HepG2 (cell line): ENCODE measurements at regions not wholly inside any gene's neighbourhood (a gene's known extent, or its start where the extent isn't known, plus 50 kb on each side); places are given as distances from the start of the nearest gene placed in this dataset.

Experiments used
- ATAC-seq: fragments of 200-7000 bp; cut with Tn5 transposase; 3 replicates; pipeline ENCODE4 v1.9.1; 2020; ENCODE audit warnings: mild to moderate bottlenecking, moderate library complexity
- BruUV-seq: library from RNA; stranded (reverse); fragments of 400-500 nt; replicated peaks from 2 replicates; lab custom pipeline; 2021; lab: Mats Ljungman, UMichigan
- CTCF ChIA-PET: fragments of 300-600 bp; formaldehyde crosslinking; extraction: SDS; loops from one replicate; lab custom pipeline; 2021; ENCODE audit warnings: low total read pairs, inconsistent platforms, low intra/inter-chr PET ratio; lab: Yijun Ruan, JAX
- POLR2A ChIA-PET: fragments of 350-600 bp; sonication (Branson Sonifier 250); formaldehyde crosslinking; loops from one replicate; lab custom pipeline; 2020; ENCODE audit warnings: antibody characterized with exemption, inconsistent platforms; lab: Yijun Ruan, JAX
- DNase-seq: peaks from one replicate; pipeline ENCODE4 v3.0.0-alpha.2; 2015; ENCODE audit warnings: low spot score
- FAIRE-seq: peaks from 3 replicates; lab custom pipeline; 2011; peaks lifted over from hg19 to GRCh38; lab: Jason Lieb, UNC
- H2AFZ ChIP-seq: one replicate; pipeline ENCODE4 v1.6.1; 2011; ENCODE audit warnings: low read length, inconsistent platforms
- H3K27ac ChIP-seq: fragments of 300-600 bp; 3 replicates; pipeline ENCODE4 v1.8.0; 2011; ENCODE audit warnings: mixed run types, mild to moderate bottlenecking, mixed read lengths, low read length, inconsistent platforms; ENCODE audit not compliant: insufficient read depth; ENCODE audit errors: extremely low read length
- H3K27me3 ChIP-seq, 2 experiments: fragments of 200-600 bp in 1 of 2; 2 replicates in 1 of 2; 3 replicates in 1 of 2; pipeline versions ENCODE4 v1.6.0 to v1.8.0; 2011; ENCODE audit warnings: low read length in 2 of 2, mild to moderate bottlenecking in 2 of 2, moderate library complexity in 2 of 2, inconsistent platforms in 1 of 2; ENCODE audit not compliant: insufficient read depth in 2 of 2, control insufficient read depth in 1 of 2
- H3K36me3 ChIP-seq, 2 experiments: fragments of 200-600 bp in 1 of 2; replicated peaks in 1 of 2; 2 replicates in 1 of 2; 3 replicates in 1 of 2; pipeline versions ENCODE4 v1.5.1 to v1.8.0; 2011; ENCODE audit warnings: low read length in 2 of 2, inconsistent platforms in 1 of 2; ENCODE audit not compliant: insufficient read depth in 2 of 2, control insufficient read depth in 1 of 2
- H3K4me1 ChIP-seq: 2 replicates; pipeline ENCODE4 v1.5.1; 2012; ENCODE audit warnings: low read length, inconsistent platforms; ENCODE audit not compliant: insufficient read depth
- H3K4me2 ChIP-seq: 2 replicates; pipeline ENCODE4 v1.6.0; 2011; ENCODE audit warnings: low read depth, low read length, inconsistent platforms
- H3K4me3 ChIP-seq, 3 experiments: fragments of 200-600 bp in 1 of 3; sonication (generic), shearing (Covaris generic) in 1 of 3; replicated peaks in 1 of 3; 2 replicates each; pipeline ENCODE4 v1.5.1; 2011 to 2016; ENCODE audit warnings: low read length in 3 of 3, inconsistent platforms in 2 of 3, low read depth in 2 of 3, mild to moderate bottlenecking in 2 of 3, control low read depth in 1 of 3, mixed read lengths in 1 of 3; ENCODE audit not compliant: insufficient read depth in 1 of 3
- H3K79me2 ChIP-seq: one replicate; pipeline ENCODE4 v1.6.1; 2011; ENCODE audit warnings: low read length, inconsistent platforms; ENCODE audit not compliant: insufficient read depth
- H3K9ac ChIP-seq: 2 replicates; pipeline ENCODE4 v1.6.0; 2011; ENCODE audit warnings: mild to moderate bottlenecking, low read depth, low read length, inconsistent platforms; ENCODE audit not compliant: insufficient read depth
- H3K9me3 ChIP-seq: 2 replicates; pipeline ENCODE4 v1.5.1; 2012; ENCODE audit warnings: mild to moderate bottlenecking, low read length
- H4K20me1 ChIP-seq: 2 replicates; pipeline ENCODE4 v1.6.0; 2011; ENCODE audit warnings: inconsistent platforms, mild to moderate bottlenecking, low read length, moderate library complexity; ENCODE audit not compliant: insufficient read depth
- ASH2L ChIP-seq: fragments of 300-600, 200-600 bp; sonication (generic); IDR thresholded peaks from 2 replicates; pipeline ENCODE4 v1.7.0; 2017; ENCODE audit warnings: low read depth, mild to moderate bottlenecking, moderate library complexity, mixed read lengths, low read length; ENCODE audit not compliant: insufficient read length
- CBFB ChIP-seq: sonication (generic); formaldehyde crosslinking; IDR thresholded peaks from 2 replicates; pipeline ENCODE4 v1.4.0; 2020; ENCODE audit warnings: missing genetic modification reagents
- ELF3 ChIP-seq: IDR thresholded peaks from 2 replicates; pipeline ENCODE4 v1.6.1; 2016; ENCODE audit warnings: missing genetic modification reagents, missing compliant biosample characterization
- NR2C2 ChIP-seq: sonication (generic); formaldehyde crosslinking; IDR thresholded peaks from 2 replicates; pipeline ENCODE4 v1.4.0; 2020; ENCODE audit warnings: missing genetic modification reagents, mild to moderate bottlenecking, moderate library complexity, borderline replicate concordance
- ZNF12 ChIP-seq: sonication (generic); formaldehyde crosslinking; IDR thresholded peaks from 2 replicates; pipeline ENCODE4 v1.5.0; 2020; ENCODE audit warnings: missing genetic modification reagents
- ZSCAN12 ChIP-seq: sonication (generic); formaldehyde crosslinking; IDR thresholded peaks from 2 replicates; pipeline ENCODE4 v1.9.0; 2021; ENCODE audit warnings: mild to moderate bottlenecking, missing genetic modification reagents
- WGBS: methylation state at CpG from one replicate; pipeline ENCODE4 v1.1.6; 2017; ENCODE audit warnings: low lambda C conversion rate; 5-methylcytosine and 5-hydroxymethylcytosine counted together
- in situ Hi-C: cut with HindIII; loops from 2 replicates; pipeline ENCODE4 v1.10.0; 2017; ENCODE audit warnings: low pct_unique_long_range_greater_than_20kb; ENCODE audit not compliant: extremely low pct_ligation_motif_present
- intact Hi-C: fragments of 100-400 bp; cut with micrococcal nuclease; formaldehyde crosslinking; loops from one replicate; pipeline ENCODE4 v1.10.0; 2022; ENCODE audit not compliant: unreplicated experiment
- TF ChIP-seq, protein P1 (sequence below), 2 experiments: sonication (generic) in 1 of 2; formaldehyde crosslinking in 1 of 2; IDR thresholded peaks; 2 replicates each; pipeline versions ENCODE4 v1.5.1 to v1.6.1; 2011 to 2020; ENCODE audit warnings: borderline replicate concordance in 1 of 2, low read depth in 1 of 2, low read length in 1 of 2, mild to moderate bottlenecking in 1 of 2, missing genetic modification reagents in 1 of 2, moderate library complexity in 1 of 2
- TF ChIP-seq, protein P2 (sequence below): sonication (generic); formaldehyde crosslinking; IDR thresholded peaks from 2 replicates; pipeline ENCODE4 v1.4.0; 2020; ENCODE audit warnings: mild to moderate bottlenecking, missing genetic modification reagents
- TF ChIP-seq, protein P3 (sequence below): sonication (generic); formaldehyde crosslinking; IDR thresholded peaks from 2 replicates; pipeline ENCODE4 v1.4.0; 2020; ENCODE audit warnings: mild to moderate bottlenecking, missing genetic modification reagents
- TF ChIP-seq, protein P4 (sequence below): IDR thresholded peaks from 2 replicates; pipeline ENCODE4 v1.6.1; 2012; ENCODE audit warnings: inconsistent platforms
- TF ChIP-seq, protein P5 (sequence below): sonication (generic); formaldehyde crosslinking; conservative IDR thresholded peaks from 2 replicates; pipeline ENCODE4 v1.8.0; 2022; ENCODE audit warnings: low read depth, missing genetic modification reagents
- TF ChIP-seq, protein P6 (sequence below): sonication (generic); formaldehyde crosslinking; IDR thresholded peaks from 2 replicates; pipeline ENCODE4 v1.5.0; 2020; ENCODE audit warnings: mild to moderate bottlenecking, missing genetic modification reagents, moderate library complexity

DNA sequence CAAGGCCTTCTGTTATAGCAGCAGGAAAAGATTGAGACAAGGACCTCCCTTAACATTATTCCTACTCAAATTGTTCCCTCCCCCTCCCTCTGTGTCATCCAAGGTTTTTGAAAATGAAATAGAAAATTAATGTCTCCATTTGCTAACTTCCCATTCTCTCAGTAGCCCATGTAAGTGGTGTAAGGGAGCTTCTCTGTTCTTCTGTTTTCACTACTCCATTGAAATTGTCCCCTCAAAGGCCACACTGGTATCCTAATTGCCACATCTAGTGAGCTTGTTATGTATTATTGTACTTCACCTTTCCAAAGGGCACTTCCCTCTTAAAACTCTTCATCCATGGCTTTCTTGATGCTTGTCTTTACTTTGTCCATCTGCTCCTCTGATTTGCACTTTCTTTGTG, 131.2 kb upstream of the PIK3R1 start (continued):
- TF ChIP-seq, protein P1, sequence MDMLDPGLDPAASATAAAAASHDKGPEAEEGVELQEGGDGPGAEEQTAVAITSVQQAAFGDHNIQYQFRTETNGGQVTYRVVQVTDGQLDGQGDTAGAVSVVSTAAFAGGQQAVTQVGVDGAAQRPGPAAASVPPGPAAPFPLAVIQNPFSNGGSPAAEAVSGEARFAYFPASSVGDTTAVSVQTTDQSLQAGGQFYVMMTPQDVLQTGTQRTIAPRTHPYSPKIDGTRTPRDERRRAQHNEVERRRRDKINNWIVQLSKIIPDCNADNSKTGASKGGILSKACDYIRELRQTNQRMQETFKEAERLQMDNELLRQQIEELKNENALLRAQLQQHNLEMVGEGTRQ (IDR thresholded peaks at IDR 0.05; ENCODE audit: low read depth, low read length): no peak
- TF ChIP-seq, protein P1 (CRISPR knock-in tag; IDR thresholded peaks at IDR 0.05; ENCODE audit: borderline replicate concordance): no peak
- TF ChIP-seq, protein P2, sequence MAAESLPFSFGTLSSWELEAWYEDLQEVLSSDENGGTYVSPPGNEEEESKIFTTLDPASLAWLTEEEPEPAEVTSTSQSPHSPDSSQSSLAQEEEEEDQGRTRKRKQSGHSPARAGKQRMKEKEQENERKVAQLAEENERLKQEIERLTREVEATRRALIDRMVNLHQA: no peak
- TF ChIP-seq, protein P3, sequence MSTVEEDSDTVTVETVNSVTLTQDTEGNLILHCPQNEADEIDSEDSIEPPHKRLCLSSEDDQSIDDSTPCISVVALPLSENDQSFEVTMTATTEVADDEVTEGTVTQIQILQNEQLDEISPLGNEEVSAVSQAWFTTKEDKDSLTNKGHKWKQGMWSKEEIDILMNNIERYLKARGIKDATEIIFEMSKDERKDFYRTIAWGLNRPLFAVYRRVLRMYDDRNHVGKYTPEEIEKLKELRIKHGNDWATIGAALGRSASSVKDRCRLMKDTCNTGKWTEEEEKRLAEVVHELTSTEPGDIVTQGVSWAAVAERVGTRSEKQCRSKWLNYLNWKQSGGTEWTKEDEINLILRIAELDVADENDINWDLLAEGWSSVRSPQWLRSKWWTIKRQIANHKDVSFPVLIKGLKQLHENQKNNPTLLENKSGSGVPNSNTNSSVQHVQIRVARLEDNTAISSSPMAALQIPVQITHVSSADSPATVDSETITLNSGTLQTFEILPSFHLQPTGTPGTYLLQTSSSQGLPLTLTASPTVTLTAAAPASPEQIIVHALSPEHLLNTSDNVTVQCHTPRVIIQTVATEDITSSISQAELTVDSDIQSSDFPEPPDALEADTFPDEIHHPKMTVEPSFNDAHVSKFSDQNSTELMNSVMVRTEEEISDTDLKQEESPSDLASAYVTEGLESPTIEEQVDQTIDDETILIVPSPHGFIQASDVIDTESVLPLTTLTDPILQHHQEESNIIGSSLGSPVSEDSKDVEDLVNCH (CRISPR knock-in tag): no peak

DNA sequence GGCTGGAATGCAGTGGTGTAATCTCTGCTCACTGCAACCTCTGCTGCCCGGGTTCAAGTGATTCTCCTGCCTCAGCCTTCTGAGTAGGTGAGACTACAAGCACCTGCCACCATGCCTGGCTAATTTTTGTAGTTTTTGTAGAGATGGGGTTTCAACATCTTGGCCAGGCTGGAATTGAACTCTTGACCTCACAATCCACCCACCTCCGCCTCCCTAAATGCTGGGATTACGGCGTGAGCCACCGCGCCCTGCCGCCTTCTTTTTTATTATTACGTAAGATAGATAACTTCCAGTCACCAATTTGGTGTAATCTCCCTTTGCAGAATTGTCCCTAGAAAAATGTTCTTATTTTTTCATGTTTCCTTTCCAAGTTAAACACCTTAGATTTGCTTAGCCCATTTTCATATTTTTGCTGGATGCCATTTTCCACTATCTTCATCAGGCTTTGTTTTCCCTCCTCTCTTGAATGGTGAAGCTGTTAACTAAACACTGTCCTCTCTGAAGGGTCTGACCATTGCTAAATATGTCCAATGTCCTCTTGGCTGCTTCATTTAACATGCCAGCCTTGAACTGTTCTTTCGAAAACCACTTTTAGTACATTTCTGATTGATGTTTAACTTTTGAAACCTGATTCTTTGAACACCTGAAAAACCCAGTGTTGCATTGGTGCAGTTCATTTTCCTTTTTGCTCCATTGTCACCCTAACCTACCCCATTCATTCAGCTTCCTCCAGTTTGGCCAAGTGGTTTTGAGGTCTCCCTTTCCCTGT, 135.1 kb upstream of the PIK3R1 start:
- Histone ChIP-seq H3K36me3 (no peaks in the 10 kb centered on the region), H3K4me2 (peak overlapping the region; percentile 52), H3K4me3 (peak overlapping the region in 1 of 3 experiments; percentile 27; a peak in 1 of 6 replicates), H3K27me3 (no peaks in the 10 kb centered on the region), H2AFZ (no peak overlapping the region), H3K9ac (no peak overlapping the region), H3K27ac (peak overlapping the region; percentile 56), H4K20me1 (no peaks in the 10 kb centered on the region), H3K4me1 (peaks cover 28% of the 10 kb centered on the region), H3K9me3 (no peaks in the 10 kb centered on the region), H3K79me2 (no peaks in the 10 kb centered on the region)
- ATAC-seq: peak; percentile 99
- BruUV-seq: no TSS peak
- in situ Hi-C loops: no loop called here
- 5% methylated on average over 9 of the region's 9 CpGs for WGBS
- ChIA-PET CTCF (no interaction called here), POLR2A (interaction anchor here (0.9 kb wide), 1 partner anchor 134 kb away, joined by 3 read pairs; no protein-coding TSS in a partner anchor)
- peak; percentile 89 for FAIRE-seq
- peak; percentile 90 for DNase-seq
- intact Hi-C loops: no loop called here
- TF ChIP-seq CBFB (CRISPR knock-in tag) (peak; percentile 40; the same call in 1 of the 2 replicates), ASH2L (peak; percentile 52), ZNF12 (CRISPR knock-in tag) (peak; percentile 36; the same call in 1 of the 2 replicates), ELF3 (CRISPR knock-in tag) (peak; percentile 55), NR2C2 (CRISPR knock-in tag) (peak; percentile 72), ZSCAN12 (CRISPR knock-in tag) (no peak)
- TF ChIP-seq, protein P4, sequence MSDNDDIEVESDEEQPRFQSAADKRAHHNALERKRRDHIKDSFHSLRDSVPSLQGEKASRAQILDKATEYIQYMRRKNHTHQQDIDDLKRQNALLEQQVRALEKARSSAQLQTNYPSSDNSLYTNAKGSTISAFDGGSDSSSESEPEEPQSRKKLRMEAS: peak; percentile 29; the same call in 1 of the 2 replicates
- TF ChIP-seq, protein P5, sequence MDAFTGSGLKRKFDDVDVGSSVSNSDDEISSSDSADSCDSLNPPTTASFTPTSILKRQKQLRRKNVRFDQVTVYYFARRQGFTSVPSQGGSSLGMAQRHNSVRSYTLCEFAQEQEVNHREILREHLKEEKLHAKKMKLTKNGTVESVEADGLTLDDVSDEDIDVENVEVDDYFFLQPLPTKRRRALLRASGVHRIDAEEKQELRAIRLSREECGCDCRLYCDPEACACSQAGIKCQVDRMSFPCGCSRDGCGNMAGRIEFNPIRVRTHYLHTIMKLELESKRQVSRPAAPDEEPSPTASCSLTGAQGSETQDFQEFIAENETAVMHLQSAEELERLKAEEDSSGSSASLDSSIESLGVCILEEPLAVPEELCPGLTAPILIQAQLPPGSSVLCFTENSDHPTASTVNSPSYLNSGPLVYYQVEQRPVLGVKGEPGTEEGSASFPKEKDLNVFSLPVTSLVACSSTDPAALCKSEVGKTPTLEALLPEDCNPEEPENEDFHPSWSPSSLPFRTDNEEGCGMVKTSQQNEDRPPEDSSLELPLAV: no peak
- TF ChIP-seq, protein P6, sequence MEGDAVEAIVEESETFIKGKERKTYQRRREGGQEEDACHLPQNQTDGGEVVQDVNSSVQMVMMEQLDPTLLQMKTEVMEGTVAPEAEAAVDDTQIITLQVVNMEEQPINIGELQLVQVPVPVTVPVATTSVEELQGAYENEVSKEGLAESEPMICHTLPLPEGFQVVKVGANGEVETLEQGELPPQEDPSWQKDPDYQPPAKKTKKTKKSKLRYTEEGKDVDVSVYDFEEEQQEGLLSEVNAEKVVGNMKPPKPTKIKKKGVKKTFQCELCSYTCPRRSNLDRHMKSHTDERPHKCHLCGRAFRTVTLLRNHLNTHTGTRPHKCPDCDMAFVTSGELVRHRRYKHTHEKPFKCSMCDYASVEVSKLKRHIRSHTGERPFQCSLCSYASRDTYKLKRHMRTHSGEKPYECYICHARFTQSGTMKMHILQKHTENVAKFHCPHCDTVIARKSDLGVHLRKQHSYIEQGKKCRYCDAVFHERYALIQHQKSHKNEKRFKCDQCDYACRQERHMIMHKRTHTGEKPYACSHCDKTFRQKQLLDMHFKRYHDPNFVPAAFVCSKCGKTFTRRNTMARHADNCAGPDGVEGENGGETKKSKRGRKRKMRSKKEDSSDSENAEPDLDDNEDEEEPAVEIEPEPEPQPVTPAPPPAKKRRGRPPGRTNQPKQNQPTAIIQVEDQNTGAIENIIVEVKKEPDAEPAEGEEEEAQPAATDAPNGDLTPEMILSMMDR (CRISPR knock-in tag): no peak
